H1 (cell line): ENCODE measurements at regions not wholly inside any gene's neighbourhood (a gene's known extent, or its start where the extent isn't known, plus 50 kb on each side); places are given as distances from the start of the nearest gene placed in this dataset.

ENCODE experiments used
- CTCF ChIA-PET: fragments of 300-600 bp; sonication (Branson Sonifier 250); formaldehyde crosslinking; loops from one replicate; lab custom pipeline; 2021; ENCODE audit not compliant: partially characterized antibody; lab: Charles Lee
- POLR2A ChIA-PET: fragments of 300-600 bp; sonication (Branson Sonifier 250); formaldehyde crosslinking; loops from one replicate; lab custom pipeline; 2021; ENCODE audit warnings: inconsistent platforms; ENCODE audit not compliant: partially characterized antibody; lab: Charles Lee
- DNase-seq, 2 experiments: peaks; one replicate each; pipeline versions ENCODE4 v3.0.0 to v3.0.0-alpha.2; 2010 to 2022; ENCODE audit warnings: low spot score in 2 of 2, low read depth in 1 of 2, mixed read lengths in 1 of 2
- FAIRE-seq: peaks from 2 replicates; lab custom pipeline; 2011; peaks lifted over from hg19 to GRCh38; lab: Jason Lieb, UNC
- H2AFZ ChIP-seq: 2 replicates; pipeline ENCODE4 v1.8.1; 2012; ENCODE audit warnings: low read length, inconsistent platforms
- H2AK5ac ChIP-seq: 2 replicates; pipeline ENCODE4 v1.6.1; 2013; ENCODE audit warnings: low read depth, low read length
- H2BK120ac ChIP-seq: replicated peaks from 2 replicates; pipeline ENCODE3; 2013; ENCODE audit warnings: low read depth, low read length, inconsistent platforms
- H2BK12ac ChIP-seq: 2 replicates; pipeline ENCODE4 v1.6.1; 2013; ENCODE audit warnings: low read depth, low read length
- H2BK15ac ChIP-seq: 2 replicates; pipeline ENCODE4 v1.6.1; 2013; ENCODE audit warnings: low read length
- H2BK20ac ChIP-seq: 2 replicates; pipeline ENCODE4 v1.6.1; 2013; ENCODE audit warnings: low read length
- H2BK5ac ChIP-seq: 2 replicates; pipeline ENCODE4 v1.6.1; 2013; ENCODE audit warnings: low read depth, low read length
- H3K14ac ChIP-seq: 2 replicates; pipeline ENCODE4 v1.6.1; 2013; ENCODE audit warnings: inconsistent platforms; ENCODE audit not compliant: insufficient read length
- H3K18ac ChIP-seq: 2 replicates; pipeline ENCODE4 v1.6.1; 2013; ENCODE audit warnings: low read length; ENCODE audit errors: extremely low read depth
- H3K23ac ChIP-seq: 2 replicates; pipeline ENCODE4 v1.6.1; 2013; ENCODE audit warnings: inconsistent platforms; ENCODE audit not compliant: insufficient read length
- H3K23me2 ChIP-seq: 2 replicates; pipeline ENCODE4 v1.6.1; 2013; ENCODE audit warnings: low read depth, low read length
- H3K27ac ChIP-seq: 2 replicates; pipeline ENCODE4 v1.6.1; 2011; ENCODE audit warnings: low read depth, low read length, inconsistent platforms
- H3K27me3 ChIP-seq, 4 experiments: replicated peaks in 1 of 4; 1 replicate in 1 of 4; 2 replicates in 3 of 4; pipeline versions ENCODE4 v1.6.1 to v1.8.1; 2011 to 2013; ENCODE audit warnings: low read length in 3 of 4, mild to moderate bottlenecking in 3 of 4, inconsistent platforms in 2 of 4, mixed read lengths in 2 of 4, moderate library complexity in 1 of 4; ENCODE audit not compliant: control insufficient read depth in 3 of 4, insufficient read depth in 3 of 4; ENCODE audit errors: extremely low read depth in 1 of 4
- H3K36me3 ChIP-seq, 4 experiments: 2 replicates each; pipeline versions ENCODE4 v1.6.1 to v1.8.1; 2011 to 2013; ENCODE audit warnings: mild to moderate bottlenecking in 4 of 4, low read length in 3 of 4, moderate library complexity in 2 of 4, control low read depth in 1 of 4, inconsistent platforms in 1 of 4; ENCODE audit not compliant: insufficient read depth in 4 of 4, control insufficient read depth in 2 of 4
- H3K4ac ChIP-seq: replicated peaks from 2 replicates; pipeline ENCODE3; 2013; ENCODE audit warnings: low read length, low read depth, mixed read lengths, inconsistent platforms; ENCODE audit not compliant: insufficient read length
- H3K4me1 ChIP-seq, 4 experiments: replicated peaks in 1 of 4; 1 replicate in 1 of 4; 2 replicates in 3 of 4; pipeline versions ENCODE4 v1.6.1 to v1.8.1; 2011 to 2013; ENCODE audit warnings: low read length in 3 of 4, inconsistent platforms in 2 of 4, mixed read lengths in 1 of 4; ENCODE audit not compliant: insufficient read depth in 4 of 4, control insufficient read depth in 3 of 4
- H3K4me2 ChIP-seq, 2 experiments: 2 replicates each; pipeline versions ENCODE4 v1.6.1 to v1.8.1; 2011 to 2013; ENCODE audit warnings: low read depth in 2 of 2, low read length in 2 of 2, control low read depth in 1 of 2, inconsistent platforms in 1 of 2, mild to moderate bottlenecking in 1 of 2; ENCODE audit not compliant: insufficient read depth in 1 of 2
- H3K4me3 ChIP-seq, 4 experiments: fragments of 200-600, 300-600 bp in 1 of 4; sonication (generic), shearing (Covaris generic), sonication (Bioruptor Twin) in 1 of 4; 2 replicates each; pipeline versions ENCODE4 v1.5.1 to v1.8.1; 2011 to 2016; ENCODE audit warnings: low read length in 4 of 4, low read depth in 3 of 4, control low read depth in 2 of 4, inconsistent platforms in 2 of 4, mild to moderate bottlenecking in 2 of 4, mixed read lengths in 1 of 4, moderate library complexity in 1 of 4; ENCODE audit not compliant: insufficient read depth in 2 of 4; ENCODE audit errors: extremely low read depth in 1 of 4
- H3K56ac ChIP-seq: replicated peaks from 2 replicates; pipeline ENCODE3; 2013; ENCODE audit warnings: low read depth, mild to moderate bottlenecking, mixed read lengths, low read length, inconsistent platforms; ENCODE audit not compliant: insufficient read length
- H3K79me1 ChIP-seq: 2 replicates; pipeline ENCODE4 v1.6.1; 2013; ENCODE audit warnings: low read depth, low read length, control low read depth
- H3K79me2 ChIP-seq, 2 experiments: 2 replicates each; pipeline versions ENCODE4 v1.6.1 to v1.8.1; 2012 to 2013; ENCODE audit warnings: low read length in 2 of 2, mild to moderate bottlenecking in 2 of 2, inconsistent platforms in 1 of 2; ENCODE audit not compliant: insufficient read depth in 2 of 2, control insufficient read depth in 1 of 2
- H3K9ac ChIP-seq, 4 experiments: replicated peaks in 1 of 4; 1 replicate in 1 of 4; 2 replicates in 3 of 4; pipeline versions ENCODE4 v1.6.1 to v1.8.1; 2011 to 2013; ENCODE audit warnings: low read depth in 3 of 4, low read length in 3 of 4, control low read depth in 2 of 4, mild to moderate bottlenecking in 2 of 4, moderate library complexity in 2 of 4, inconsistent platforms in 1 of 4; ENCODE audit errors: extremely low read depth in 1 of 4
- H3K9me3 ChIP-seq, 2 experiments: 2 replicates each; pipeline versions ENCODE4 v1.6.1 to v1.8.1; 2012 to 2013; ENCODE audit warnings: mild to moderate bottlenecking in 2 of 2, moderate library complexity in 2 of 2, control low read depth in 1 of 2, inconsistent platforms in 1 of 2, low read depth in 1 of 2, low read length in 1 of 2, mixed read lengths in 1 of 2; ENCODE audit not compliant: insufficient read depth in 2 of 2
- H4K20me1 ChIP-seq, 2 experiments: replicated peaks in 1 of 2; 2 replicates each; pipeline versions ENCODE3 to v1.8.1; 2011 to 2013; ENCODE audit warnings: inconsistent platforms in 2 of 2, low read length in 2 of 2, mild to moderate bottlenecking in 1 of 2; ENCODE audit not compliant: insufficient read depth in 2 of 2, control insufficient read depth in 1 of 2
- H4K5ac ChIP-seq: 2 replicates; pipeline ENCODE4 v1.6.1; 2013; ENCODE audit warnings: low read length, low read depth, mixed read lengths, inconsistent platforms; ENCODE audit not compliant: insufficient read length
- H4K8ac ChIP-seq: 2 replicates; pipeline ENCODE4 v1.8.0; 2013; ENCODE audit warnings: mild to moderate bottlenecking, moderate library complexity, low read length, inconsistent platforms; ENCODE audit not compliant: insufficient read depth; ENCODE audit errors: extremely low read depth
- H4K91ac ChIP-seq: replicated peaks from 2 replicates; pipeline ENCODE3; 2013; ENCODE audit warnings: low read length, mixed read lengths, inconsistent platforms; ENCODE audit not compliant: insufficient read length
- BACH1 ChIP-seq: IDR thresholded peaks from 2 replicates; pipeline ENCODE4 v1.6.1; 2012; ENCODE audit warnings: low read length, improper control_type of control experiment
- CHD2 ChIP-seq: IDR thresholded peaks from 2 replicates; pipeline ENCODE4 v1.6.1; 2012; ENCODE audit warnings: low read length, improper control_type of control experiment
- KDM5A ChIP-seq: fragments of 200-600 bp; IDR thresholded peaks from 2 replicates; pipeline ENCODE4 v1.7.1; 2012; ENCODE audit warnings: mild to moderate bottlenecking, low read length, inconsistent platforms, mixed read lengths
- RAD21 ChIP-seq, 2 experiments: IDR thresholded peaks in 1 of 2; conservative IDR thresholded peaks in 1 of 2; 2 replicates each; pipeline ENCODE4 v1.6.1; 2011; ENCODE audit warnings: low read depth in 2 of 2, low read length in 2 of 2, improper control_type of control experiment in 1 of 2, inconsistent platforms in 1 of 2, mild to moderate bottlenecking in 1 of 2, moderate library complexity in 1 of 2
- RBBP5 ChIP-seq: IDR thresholded peaks from 2 replicates; pipeline ENCODE4 v1.7.1; 2012; ENCODE audit warnings: low read depth, mild to moderate bottlenecking, inconsistent platforms, low read length, moderate library complexity, borderline replicate concordance
- RFX5 ChIP-seq: IDR thresholded peaks from 2 replicates; pipeline ENCODE4 v1.6.1; 2011; ENCODE audit warnings: low read depth, low read length, improper control_type of control experiment, borderline replicate concordance
- SP1 ChIP-seq: IDR thresholded peaks from 2 replicates; pipeline ENCODE4 v1.6.1; 2011; ENCODE audit warnings: low read depth, low read length
- SP4 ChIP-seq: IDR thresholded peaks from 2 replicates; pipeline ENCODE4 v1.6.1; 2012; ENCODE audit warnings: low read length, inconsistent platforms
- TAF7 ChIP-seq: optimal IDR thresholded peaks from 2 replicates; pipeline ENCODE3; 2011; ENCODE audit warnings: low read depth, mild to moderate bottlenecking, inconsistent platforms, low read length, moderate library complexity, borderline replicate concordance
- WGBS, 2 experiments: shearing (Covaris generic) in 1 of 2; methylation state at CpG; one replicate each; pipeline versions ENCODE4 v1.1.6 to v1.1.7; 2013 to 2015; ENCODE audit warnings: low lambda C conversion rate in 2 of 2, mixed read lengths in 2 of 2, inconsistent platforms in 1 of 2, low coverage in 1 of 2, missing lambda C conversion rate in 1 of 2; ENCODE audit not compliant: insufficient replicate concordance in 2 of 2, insufficient coverage in 1 of 2, insufficient read length in 1 of 2; ENCODE audit errors: extremely low coverage in 1 of 2, missing lambda C conversion rate in 1 of 2; 5-methylcytosine and 5-hydroxymethylcytosine counted together
- TF ChIP-seq, protein P1 (sequence below): IDR thresholded peaks from 2 replicates; pipeline ENCODE4 v1.6.1; 2011; ENCODE audit warnings: low read length, improper control_type of control experiment

DNA sequence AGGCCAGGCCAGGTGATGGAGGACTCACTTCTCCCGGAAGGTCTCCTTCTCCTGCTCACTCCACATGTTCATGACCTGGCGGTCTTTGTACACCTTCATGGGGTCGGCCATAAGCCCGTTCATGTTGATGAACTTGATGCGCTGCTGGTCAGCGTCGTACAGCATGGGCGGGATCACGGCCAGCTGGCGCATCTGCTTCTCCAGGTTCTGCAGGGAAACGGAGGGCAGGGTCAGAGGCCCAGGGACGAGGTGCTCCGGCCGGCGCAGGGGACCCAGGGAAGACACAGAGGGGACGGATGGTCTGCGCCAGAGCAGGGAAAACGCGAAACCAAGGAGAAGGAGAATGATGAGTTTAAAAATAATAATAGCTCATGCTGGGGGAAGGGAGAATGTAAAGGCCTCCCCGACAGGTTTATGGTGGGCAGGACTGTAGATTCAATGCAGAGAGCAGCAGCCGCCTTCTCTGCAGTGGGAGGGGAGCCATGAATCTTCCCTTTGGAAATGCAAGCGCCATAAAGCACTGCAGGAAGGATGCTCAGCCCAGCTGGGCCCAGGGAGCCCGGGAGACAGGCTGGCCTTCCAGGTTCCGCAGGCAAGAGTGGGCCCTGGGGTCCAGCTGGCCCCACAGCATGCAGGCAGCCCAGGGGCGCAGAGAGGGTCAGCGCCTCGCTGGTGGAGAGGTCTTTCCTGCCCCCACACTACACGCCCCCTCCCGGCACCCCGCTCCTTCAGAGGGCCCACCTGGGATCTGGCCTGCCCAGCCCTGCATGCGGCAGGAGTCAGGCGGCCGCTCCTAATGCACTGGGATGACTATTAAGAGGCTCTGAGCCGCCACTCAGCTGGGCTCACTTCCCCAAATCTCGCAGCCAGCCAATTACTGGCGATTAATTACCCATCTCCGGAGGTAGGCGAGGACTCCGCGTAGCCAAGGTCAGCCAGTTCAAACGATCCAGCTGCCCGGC lies 132.0 kb downstream of the RFLNA start:
- no peak for FAIRE-seq
- H3K9ac ChIP-seq = no peak overlapping the region
- TF ChIP-seq RFX5 (no peak), RAD21 (IDR thresholded peaks at IDR 0.05 in 1 of 2, conservative IDR thresholded peaks at IDR 0.05 in 1 of 2; ENCODE audit: low read depth in 2 of 2, low read length in 2 of 2) (no peak), CHD2 (no peak), KDM5A (no peak), RBBP5 (no peak), SP1 (no peak), SP4 (no peak), BACH1 (no peak), TAF7 (no peak)
- TF ChIP-seq, protein P1, sequence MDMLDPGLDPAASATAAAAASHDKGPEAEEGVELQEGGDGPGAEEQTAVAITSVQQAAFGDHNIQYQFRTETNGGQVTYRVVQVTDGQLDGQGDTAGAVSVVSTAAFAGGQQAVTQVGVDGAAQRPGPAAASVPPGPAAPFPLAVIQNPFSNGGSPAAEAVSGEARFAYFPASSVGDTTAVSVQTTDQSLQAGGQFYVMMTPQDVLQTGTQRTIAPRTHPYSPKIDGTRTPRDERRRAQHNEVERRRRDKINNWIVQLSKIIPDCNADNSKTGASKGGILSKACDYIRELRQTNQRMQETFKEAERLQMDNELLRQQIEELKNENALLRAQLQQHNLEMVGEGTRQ = no peak

More for the DNA sequence above, 132.0 kb downstream of the RFLNA start:
- H2BK120ac ChIP-seq = no peak overlapping the region
- peaks cover 0 to 3% of the 10 kb centered on the region in 2 experiments; a peak in 1 of 4 replicates for H3K79me2 ChIP-seq
- no peak overlapping the region for H2BK5ac ChIP-seq
- H3K4me1 ChIP-seq = peaks cover 0 to 5% (median 3%) of the 10 kb centered on the region in 4 experiments; a peak in 3 of 7 replicates
- no peak overlapping the region for H2BK12ac ChIP-seq
- H3K27me3 ChIP-seq = no peaks in the 10 kb centered on the region
- no peak overlapping the region for H3K14ac ChIP-seq
- no peak overlapping the region for H2AFZ ChIP-seq
- H2AK5ac ChIP-seq = no peak overlapping the region
- no peak overlapping the region for H3K56ac ChIP-seq
- ChIA-PET CTCF (interaction anchor here (0.7 to 1.6 kb wide), 8 partner anchors 20 to 252 kb away, joined by 3 to 4 read pairs (median 3); no protein-coding TSS in a partner anchor), POLR2A (interaction anchor here (0.5 to 1.6 kb wide), 3 partner anchors 25 to 142 kb away, joined by 3 to 4 read pairs (median 3); no protein-coding TSS in a partner anchor)
- no peak overlapping the region for H3K23ac ChIP-seq
- H3K27ac ChIP-seq = no peak overlapping the region
- H3K4me3 ChIP-seq = no peak overlapping the region
- no peaks in the 10 kb centered on the region for H3K9me3 ChIP-seq
- H3K18ac ChIP-seq = no peak overlapping the region; the same call in 1 of the 2 replicates
- H3K23me2 ChIP-seq = peaks cover 5% of the 10 kb centered on the region; the same call in 1 of the 2 replicates
- H3K79me1 ChIP-seq = peaks cover 9% of the 10 kb centered on the region
- no peak overlapping the region for H3K4me2 ChIP-seq
- H4K8ac ChIP-seq = 0 out of 2 replicates have a peak overlapping the region, but pooled peaks have one; percentile 36
- H4K5ac ChIP-seq = no peak overlapping the region
- H2BK20ac ChIP-seq = no peak overlapping the region
- no peak overlapping the region for H4K91ac ChIP-seq
- H3K36me3 ChIP-seq = peaks cover 0 to 28% (median 17%) of the 10 kb centered on the region in 4 experiments; a peak in 5 of 8 replicates
- H2BK15ac ChIP-seq = no peak overlapping the region
- no peak for DNase-seq
- peaks cover 2 to 8% of the 10 kb centered on the region in 2 experiments for H4K20me1 ChIP-seq
- 91% methylated on average over 37 of the region's 42 CpGs; no CpG with 5 or more reads in 1 of the 2 experiments for WGBS, 2 experiments
- no peak overlapping the region for H3K4ac ChIP-seq
